ENCODE measurements at regions not wholly inside any gene's neighbourhood (a gene's known extent, or its start where the extent isn't known, plus 50 kb on each side); places are given as distances from the start of the nearest gene placed in this dataset.

- Histone ChIP-seq H3K14ac (ENCODE audit: low read length) (no peak overlapping the region), H3K9me3 (replicated peaks in 1 of 2; ENCODE audit: control insufficient read depth in 2 of 2, insufficient read depth in 1 of 2, low read depth in 1 of 2, low read length in 2 of 2) (no peaks in the 10 kb centered on the region), H3K36me3 (replicated peaks in 1 of 2; ENCODE audit: control insufficient read depth in 2 of 2, insufficient read depth in 2 of 2, low read length in 2 of 2) (no peaks in the 10 kb centered on the region), H3K4ac (ENCODE audit: low read length) (no peak overlapping the region), H2BK15ac (ENCODE audit: low read length) (no peak overlapping the region), H4K8ac (ENCODE audit: low read depth, low read length) (no peak overlapping the region), H2BK5ac (ENCODE audit: low read length) (no peak overlapping the region), H3K4me1 (ENCODE audit: control insufficient read depth in 2 of 2, insufficient read depth in 1 of 2, low read depth in 1 of 2, low read length in 2 of 2) (no peaks in the 10 kb centered on the region), H3K79me1 (ENCODE audit: low read depth, low read length) (no peaks in the 10 kb centered on the region), H3K27me3 (ENCODE audit: control insufficient read depth in 3 of 3, insufficient read depth in 3 of 3, low read depth in 1 of 3, low read length in 3 of 3) (no peaks in the 10 kb centered on the region), H4K91ac (ENCODE audit: low read depth, low read length, poor library complexity) (no peak overlapping the region), H3K23ac (ENCODE audit: low read depth, low read length, poor library complexity) (no peak overlapping the region), H2BK12ac (ENCODE audit: low read length) (no peak overlapping the region), H3K9ac (ENCODE audit: low read depth, low read length, poor library complexity) (no peak overlapping the region), H3K4me3 (ENCODE audit: low read length in 2 of 2) (no peak overlapping the region), H2AK5ac (ENCODE audit: low read depth, low read length) (no peak overlapping the region), H3K27ac (replicated peaks; ENCODE audit: low read length) (no peak overlapping the region), H3K18ac (ENCODE audit: low read length) (no peak overlapping the region), H3K4me2 (ENCODE audit: insufficient read depth, low read length, poor library complexity, severe bottlenecking) (no peak overlapping the region), H2BK120ac (ENCODE audit: low read depth, low read length) (no peak overlapping the region), H2AFZ (ENCODE audit: low read length) (no peak overlapping the region)
- no peak for DNase-seq (ENCODE audit: low spot score)
- no CpG with 5 or more reads among the region's 2 CpGs for WGBS, 2 donors (ENCODE audit: extremely low coverage in 2 of 2, insufficient read length in 2 of 2, insufficient replicate concordance in 1 of 2)
Measured at GRCh38 chr1:192238421-192238820, 78.4 kb upstream of the RGS21 start.

- H3K18ac ChIP-seq (ENCODE audit: low read length), result no peak overlapping the region
- H4K8ac ChIP-seq (ENCODE audit: low read depth, low read length), result no peak overlapping the region
- H2AFZ ChIP-seq (ENCODE audit: low read length), result no peak overlapping the region
- no peaks in the 10 kb centered on the region for H3K36me3 ChIP-seq (replicated peaks in 1 of 2; ENCODE audit: control insufficient read depth in 2 of 2, insufficient read depth in 2 of 2, low read length in 2 of 2)
- WGBS, 2 donors (ENCODE audit: extremely low coverage in 2 of 2, insufficient read length in 2 of 2, insufficient replicate concordance in 1 of 2), result no CpG with 5 or more reads among the region's 1 CpG
- no peak overlapping the region for H3K23ac ChIP-seq (ENCODE audit: low read depth, low read length, poor library complexity)
- no peak overlapping the region for H2BK5ac ChIP-seq (ENCODE audit: low read length)
- H4K91ac ChIP-seq (ENCODE audit: low read depth, low read length, poor library complexity), result no peak overlapping the region
- no peak overlapping the region for H3K9ac ChIP-seq (ENCODE audit: low read depth, low read length, poor library complexity)
- no peak overlapping the region for H3K4me3 ChIP-seq (ENCODE audit: low read length in 2 of 2)
- H2BK12ac ChIP-seq (ENCODE audit: low read length), result no peak overlapping the region
- H3K4me2 ChIP-seq (ENCODE audit: insufficient read depth, low read length, poor library complexity, severe bottlenecking), result no peak overlapping the region
- H3K9me3 ChIP-seq (replicated peaks in 1 of 2; ENCODE audit: control insufficient read depth in 2 of 2, insufficient read depth in 1 of 2, low read depth in 1 of 2, low read length in 2 of 2), result peaks cover 0 to 7% of the 10 kb centered on the region in 2 donors
- DNase-seq (ENCODE audit: low spot score), result no peak
- no peak overlapping the region for H3K4ac ChIP-seq (ENCODE audit: low read length)
- no peaks in the 10 kb centered on the region for H3K79me1 ChIP-seq (ENCODE audit: low read depth, low read length)
- H2BK120ac ChIP-seq (ENCODE audit: low read depth, low read length), result no peak overlapping the region
- no peak overlapping the region for H3K27ac ChIP-seq (replicated peaks; ENCODE audit: low read length)
- H3K14ac ChIP-seq (ENCODE audit: low read length), result no peak overlapping the region
- no peak overlapping the region for H2AK5ac ChIP-seq (ENCODE audit: low read depth, low read length)
- H2BK15ac ChIP-seq (ENCODE audit: low read length), result no peak overlapping the region
- no peaks in the 10 kb centered on the region for H3K27me3 ChIP-seq (ENCODE audit: control insufficient read depth in 3 of 3, insufficient read depth in 3 of 3, low read depth in 1 of 3, low read length in 3 of 3)
- H3K4me1 ChIP-seq (ENCODE audit: control insufficient read depth in 2 of 2, insufficient read depth in 1 of 2, low read depth in 1 of 2, low read length in 2 of 2), result no peaks in the 10 kb centered on the region
Measured at GRCh38 chr1:192243721-192244120, 73.1 kb upstream of the RGS21 start.

GRCh38 chr1:192251735-192252134, 65.1 kb upstream of the RGS21 start:
- Histone ChIP-seq H2BK15ac (ENCODE audit: low read length) (no peak overlapping the region), H3K9ac (ENCODE audit: low read depth, low read length, poor library complexity) (no peak overlapping the region), H2BK5ac (ENCODE audit: low read length) (no peak overlapping the region), H3K36me3 (replicated peaks in 1 of 2; ENCODE audit: control insufficient read depth in 2 of 2, insufficient read depth in 2 of 2, low read length in 2 of 2) (no peaks in the 10 kb centered on the region), H3K4me3 (ENCODE audit: low read length in 2 of 2) (no peak overlapping the region), H3K4me1 (ENCODE audit: control insufficient read depth in 2 of 2, insufficient read depth in 1 of 2, low read depth in 1 of 2, low read length in 2 of 2) (no peaks in the 10 kb centered on the region), H3K4ac (ENCODE audit: low read length) (no peak overlapping the region), H3K9me3 (replicated peaks in 1 of 2; ENCODE audit: control insufficient read depth in 2 of 2, insufficient read depth in 1 of 2, low read depth in 1 of 2, low read length in 2 of 2) (no peaks in the 10 kb centered on the region), H4K8ac (ENCODE audit: low read depth, low read length) (no peak overlapping the region), H3K79me1 (ENCODE audit: low read depth, low read length) (no peaks in the 10 kb centered on the region), H2AK5ac (ENCODE audit: low read depth, low read length) (no peak overlapping the region), H2BK120ac (ENCODE audit: low read depth, low read length) (no peak overlapping the region), H3K4me2 (ENCODE audit: insufficient read depth, low read length, poor library complexity, severe bottlenecking) (no peak overlapping the region), H3K18ac (ENCODE audit: low read length) (no peak overlapping the region), H4K91ac (ENCODE audit: low read depth, low read length, poor library complexity) (no peak overlapping the region), H2BK12ac (ENCODE audit: low read length) (no peak overlapping the region), H3K27me3 (ENCODE audit: control insufficient read depth in 3 of 3, insufficient read depth in 3 of 3, low read depth in 1 of 3, low read length in 3 of 3) (no peaks in the 10 kb centered on the region), H2AFZ (ENCODE audit: low read length) (no peak overlapping the region), H3K27ac (replicated peaks; ENCODE audit: low read length) (no peak overlapping the region), H3K14ac (ENCODE audit: low read length) (no peak overlapping the region), H3K23ac (ENCODE audit: low read depth, low read length, poor library complexity) (no peak overlapping the region)
- no peak for DNase-seq (ENCODE audit: low spot score)
- WGBS, 2 donors (ENCODE audit: extremely low coverage in 2 of 2, insufficient read length in 2 of 2, insufficient replicate concordance in 1 of 2), result no CpG with 5 or more reads among the region's 2 CpGs

- no peak overlapping the region for H2BK120ac ChIP-seq (ENCODE audit: low read depth, low read length)
- H3K4me2 ChIP-seq (ENCODE audit: insufficient read depth, low read length, poor library complexity, severe bottlenecking), result no peak overlapping the region
- DNase-seq (ENCODE audit: low spot score), result no peak
- no peaks in the 10 kb centered on the region for H3K9me3 ChIP-seq (replicated peaks in 1 of 2; ENCODE audit: control insufficient read depth in 2 of 2, insufficient read depth in 1 of 2, low read depth in 1 of 2, low read length in 2 of 2)
- no CpG with 5 or more reads among the region's 3 CpGs for WGBS, 2 donors (ENCODE audit: extremely low coverage in 2 of 2, insufficient read length in 2 of 2, insufficient replicate concordance in 1 of 2)
- H2AK5ac ChIP-seq (ENCODE audit: low read depth, low read length), result no peak overlapping the region
- H3K27me3 ChIP-seq (ENCODE audit: control insufficient read depth in 3 of 3, insufficient read depth in 3 of 3, low read depth in 1 of 3, low read length in 3 of 3), result no peaks in the 10 kb centered on the region
- H3K79me1 ChIP-seq (ENCODE audit: low read depth, low read length), result no peaks in the 10 kb centered on the region
- no peak overlapping the region for H2BK15ac ChIP-seq (ENCODE audit: low read length)
- no peak overlapping the region for H3K9ac ChIP-seq (ENCODE audit: low read depth, low read length, poor library complexity)
- no peaks in the 10 kb centered on the region for H3K4me1 ChIP-seq (ENCODE audit: control insufficient read depth in 2 of 2, insufficient read depth in 1 of 2, low read depth in 1 of 2, low read length in 2 of 2)
- H3K23ac ChIP-seq (ENCODE audit: low read depth, low read length, poor library complexity), result no peak overlapping the region
- H3K4me3 ChIP-seq (ENCODE audit: low read length in 2 of 2), result no peak overlapping the region
- H4K8ac ChIP-seq (ENCODE audit: low read depth, low read length), result no peak overlapping the region
- no peak overlapping the region for H4K91ac ChIP-seq (ENCODE audit: low read depth, low read length, poor library complexity)
- H3K14ac ChIP-seq (ENCODE audit: low read length), result no peak overlapping the region
- no peak overlapping the region for H3K27ac ChIP-seq (replicated peaks; ENCODE audit: low read length)
- H3K4ac ChIP-seq (ENCODE audit: low read length), result no peak overlapping the region
- no peak overlapping the region for H2BK5ac ChIP-seq (ENCODE audit: low read length)
- H3K36me3 ChIP-seq (replicated peaks in 1 of 2; ENCODE audit: control insufficient read depth in 2 of 2, insufficient read depth in 2 of 2, low read length in 2 of 2), result no peaks in the 10 kb centered on the region
- no peak overlapping the region for H2AFZ ChIP-seq (ENCODE audit: low read length)
- no peak overlapping the region for H2BK12ac ChIP-seq (ENCODE audit: low read length)
- H3K18ac ChIP-seq (ENCODE audit: low read length), result no peak overlapping the region
Measured at GRCh38 chr1:192252776-192253175, 64.0 kb upstream of the RGS21 start.
